ENCODE measurements at regions not wholly inside any gene's neighbourhood (a gene's known extent, or its start where the extent isn't known, plus 50 kb on each side); places are given as distances from the start of the nearest gene placed in this dataset.

GRCh38 chr13:85040215-85040614 lies 759.0 kb downstream of the SLITRK6 start:
- Histone ChIP-seq H3K27me3 (no peaks in the 10 kb centered on the region), H3K27ac (no peak overlapping the region), H3K4me1 (no peaks in the 10 kb centered on the region), H3K9me3 (no peaks in the 10 kb centered on the region), H3K4me3 (no peak overlapping the region), H3K36me3 (no peaks in the 10 kb centered on the region)
- DNase-seq (no peak), ATAC-seq (ENCODE audit: low FRiP score in 2 of 2) (no peak)
- TF ChIP-seq EP300 (IDR thresholded peaks at IDR 0.05), result no peak
- no peak for TF ChIP-seq POLR2A (IDR thresholded peaks at IDR 0.05)
- TF ChIP-seq CTCF (IDR thresholded peaks at IDR 0.05), result no peak
- TF ChIP-seq POLR2AphosphoS5 (IDR thresholded peaks at IDR 0.05), result no peak
- 67 to 86% methylated on average over 1 of the region's 1 CpG for WGBS, 2 donors

GRCh38 chr13:85031771-85032170 lies 767.4 kb downstream of the SLITRK6 start:
- Histone ChIP-seq H3K9me3 (peaks cover 0 to 15% (median 5%) of the 10 kb centered on the region in 4 donors), H3K4me1 (no peaks in the 10 kb centered on the region), H3K27me3 (no peaks in the 10 kb centered on the region), H3K4me3 (no peak overlapping the region), H3K27ac (no peak overlapping the region), H3K36me3 (no peaks in the 10 kb centered on the region)
- DNase-seq (no peak), ATAC-seq (ENCODE audit: low FRiP score in 2 of 2) (no peak)
- WGBS, 2 donors, result 64 to 81% methylated on average over 1 of the region's 1 CpG
- no peak for TF ChIP-seq CTCF (IDR thresholded peaks at IDR 0.05)
- no peak for TF ChIP-seq EP300 (IDR thresholded peaks at IDR 0.05)
- no peak for TF ChIP-seq POLR2AphosphoS5 (IDR thresholded peaks at IDR 0.05)
- TF ChIP-seq POLR2A (IDR thresholded peaks at IDR 0.05), result no peak

- Histone ChIP-seq H3K27me3 (no peaks in the 10 kb centered on the region), H3K9me3 (peaks cover 0 to 22% (median 7%) of the 10 kb centered on the region in 4 donors), H3K36me3 (no peaks in the 10 kb centered on the region), H3K27ac (no peak overlapping the region), H3K4me3 (no peak overlapping the region), H3K4me1 (no peaks in the 10 kb centered on the region)
- 87 to 95% methylated on average over 3 of the region's 3 CpGs for WGBS, 2 donors
- TF ChIP-seq EP300 (IDR thresholded peaks at IDR 0.05), result no peak
- no peak for TF ChIP-seq POLR2AphosphoS5 (IDR thresholded peaks at IDR 0.05)
- no peak for TF ChIP-seq CTCF (IDR thresholded peaks at IDR 0.05)
- TF ChIP-seq POLR2A (IDR thresholded peaks at IDR 0.05), result no peak
- no peak for DNase-seq
- ATAC-seq (ENCODE audit: low FRiP score in 2 of 2), result no peak
These were observed 771.2 kb downstream of the SLITRK6 start for GRCh38 chr13:85028035-85028434.

GRCh38 chr13:85019121-85019520 lies 780.1 kb downstream of the SLITRK6 start:
- H3K9me3 ChIP-seq, result peaks cover 0 to 1% (median under 1%) of the 10 kb centered on the region in 4 donors
- TF ChIP-seq POLR2AphosphoS5 (IDR thresholded peaks at IDR 0.05), result no peak
- no peak for TF ChIP-seq EP300 (IDR thresholded peaks at IDR 0.05)
- no peak for TF ChIP-seq CTCF (IDR thresholded peaks at IDR 0.05)
- no peak for TF ChIP-seq POLR2A (IDR thresholded peaks at IDR 0.05)
- WGBS, 2 donors, result 83 to 96% methylated on average over 1 of the region's 1 CpG
- no peak for ATAC-seq (ENCODE audit: low FRiP score in 2 of 2)
- H3K36me3 ChIP-seq, result no peaks in the 10 kb centered on the region
- no peak overlapping the region for H3K27ac ChIP-seq
- no peak overlapping the region for H3K4me3 ChIP-seq
- DNase-seq, result no peak
- H3K27me3 ChIP-seq, result no peaks in the 10 kb centered on the region
- H3K4me1 ChIP-seq, result no peaks in the 10 kb centered on the region

GRCh38 chr13:85013006-85013405 lies 786.2 kb downstream of the SLITRK6 start:
- DNase-seq (no peak), ATAC-seq (ENCODE audit: low FRiP score in 2 of 2) (no peak)
- no peak overlapping the region for H3K27ac ChIP-seq
- H3K36me3 ChIP-seq, result no peaks in the 10 kb centered on the region
- no peak overlapping the region for H3K4me3 ChIP-seq
- no peaks in the 10 kb centered on the region for H3K9me3 ChIP-seq
- no peak for TF ChIP-seq EP300 (IDR thresholded peaks at IDR 0.05)
- TF ChIP-seq POLR2AphosphoS5 (IDR thresholded peaks at IDR 0.05), result no peak
- TF ChIP-seq POLR2A (IDR thresholded peaks at IDR 0.05), result no peak
- no peak for TF ChIP-seq CTCF (IDR thresholded peaks at IDR 0.05)
- H3K4me1 ChIP-seq, result no peaks in the 10 kb centered on the region
- H3K27me3 ChIP-seq, result no peaks in the 10 kb centered on the region

All from upper lobe of left lung (tissue), 6 donors.